ENCODE measurements at regions not wholly inside any gene's neighbourhood (a gene's known extent, or its start where the extent isn't known, plus 50 kb on each side); places are given as distances from the start of the nearest gene placed in this dataset.

DNA sequence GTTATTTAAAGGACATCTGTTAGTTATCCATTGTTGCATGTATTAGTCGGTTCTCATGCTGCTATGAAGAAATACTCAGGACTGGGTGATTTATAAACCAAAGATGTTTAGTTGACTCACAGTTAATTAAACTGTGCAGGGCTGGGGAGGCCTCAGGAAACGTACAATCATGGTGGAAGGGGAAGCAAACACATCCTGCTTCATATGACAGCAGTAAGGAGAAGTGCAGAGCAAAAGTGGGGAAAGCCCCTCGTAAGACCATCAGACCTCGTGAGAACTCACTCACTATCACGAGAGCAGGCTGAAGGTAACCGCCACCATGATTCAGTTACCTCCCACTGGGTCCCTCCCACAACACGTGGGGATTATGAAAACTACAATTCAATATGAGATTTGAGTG is 2064.1 kb downstream of the MAT2B start:
- Histone ChIP-seq H3K27me3 (ENCODE audit: control insufficient read depth, insufficient read depth, low read length) (no peaks in the 10 kb centered on the region), H3K27ac (ENCODE audit: low read length) (no peak overlapping the region), H3K4me3 (ENCODE audit: low read length) (no peak overlapping the region), H3K4me1 (ENCODE audit: control insufficient read depth, low read depth, low read length) (no peaks in the 10 kb centered on the region), H3K9me3 (ENCODE audit: control insufficient read depth, low read depth, low read length) (no peaks in the 10 kb centered on the region), H3K36me3 (ENCODE audit: control insufficient read depth, low read depth, low read length) (no peaks in the 10 kb centered on the region), H3K9ac (ENCODE audit: low read length) (no peak overlapping the region)

DNA sequence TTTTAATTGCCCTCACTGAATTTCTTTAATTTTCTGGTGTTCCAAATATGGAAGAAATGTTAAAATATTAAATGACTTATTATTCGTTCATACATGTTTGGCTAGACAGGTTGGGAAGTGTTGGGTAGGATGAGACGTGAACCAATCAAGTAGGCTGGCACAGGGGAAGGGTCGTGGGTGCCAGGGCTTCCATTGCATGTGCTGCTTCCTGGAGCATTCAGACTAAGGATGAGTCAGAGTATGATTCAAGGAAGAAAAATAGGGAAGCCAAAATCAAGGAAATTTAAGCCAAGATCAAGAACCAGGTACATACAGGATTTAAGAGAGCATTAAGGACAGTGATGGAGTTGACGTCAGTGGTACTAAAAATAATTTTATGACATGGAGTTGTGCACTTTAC is 2068.0 kb downstream of the MAT2B start:
- Histone ChIP-seq H3K27ac (ENCODE audit: low read length) (no peak overlapping the region), H3K4me3 (ENCODE audit: low read length) (no peak overlapping the region), H3K9me3 (ENCODE audit: control insufficient read depth, low read depth, low read length) (no peaks in the 10 kb centered on the region), H3K9ac (ENCODE audit: low read length) (no peak overlapping the region), H3K36me3 (ENCODE audit: control insufficient read depth, low read depth, low read length) (no peaks in the 10 kb centered on the region), H3K27me3 (ENCODE audit: control insufficient read depth, insufficient read depth, low read length) (no peaks in the 10 kb centered on the region), H3K4me1 (ENCODE audit: control insufficient read depth, low read depth, low read length) (no peaks in the 10 kb centered on the region)

DNA sequence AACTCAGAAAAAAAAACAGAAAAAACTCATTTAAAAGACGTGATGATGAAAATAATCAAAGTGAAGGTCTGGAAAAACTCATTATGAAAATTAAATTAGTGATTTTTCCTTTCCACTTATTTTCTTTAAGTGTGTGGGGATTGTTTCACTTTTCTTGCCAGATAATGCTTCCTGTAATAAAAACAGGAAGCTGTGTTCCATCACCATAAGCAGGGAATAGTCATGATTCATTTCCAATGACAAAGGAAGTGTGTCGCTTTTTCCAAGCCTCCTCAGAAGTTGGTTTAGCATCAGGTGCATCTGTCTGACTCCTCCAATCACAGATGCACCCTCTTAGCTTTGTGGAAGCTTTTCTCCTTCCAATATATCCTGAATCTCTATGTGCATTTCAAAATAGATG is 2068.7 kb downstream of the MAT2B start:
- Histone ChIP-seq H3K4me3 (ENCODE audit: low read length) (no peak overlapping the region), H3K27ac (ENCODE audit: low read length) (no peak overlapping the region), H3K4me1 (ENCODE audit: control insufficient read depth, low read depth, low read length) (no peaks in the 10 kb centered on the region), H3K27me3 (ENCODE audit: control insufficient read depth, insufficient read depth, low read length) (no peaks in the 10 kb centered on the region), H3K36me3 (ENCODE audit: control insufficient read depth, low read depth, low read length) (no peaks in the 10 kb centered on the region), H3K9ac (ENCODE audit: low read length) (no peak overlapping the region), H3K9me3 (ENCODE audit: control insufficient read depth, low read depth, low read length) (no peaks in the 10 kb centered on the region)

- H3K27ac ChIP-seq (ENCODE audit: low read length): no peak overlapping the region
- no peak overlapping the region for H3K9ac ChIP-seq (ENCODE audit: low read length)
- H3K9me3 ChIP-seq (ENCODE audit: control insufficient read depth, low read depth, low read length): no peaks in the 10 kb centered on the region
- no peaks in the 10 kb centered on the region for H3K27me3 ChIP-seq (ENCODE audit: control insufficient read depth, insufficient read depth, low read length)
- H3K36me3 ChIP-seq (ENCODE audit: control insufficient read depth, low read depth, low read length): no peaks in the 10 kb centered on the region
- no peaks in the 10 kb centered on the region for H3K4me1 ChIP-seq (ENCODE audit: control insufficient read depth, low read depth, low read length)
- no peak overlapping the region for H3K4me3 ChIP-seq (ENCODE audit: low read length)
These were observed 2071.4 kb downstream of the MAT2B start for GRCh38 chr5:165576678-165577275.

GRCh38 chr5:165579911-165580310 is 2074.5 kb downstream of the MAT2B start:
- no peak overlapping the region for H3K27ac ChIP-seq (ENCODE audit: low read length)
- H3K4me1 ChIP-seq (ENCODE audit: control insufficient read depth, low read depth, low read length): no peaks in the 10 kb centered on the region
- no peaks in the 10 kb centered on the region for H3K9me3 ChIP-seq (ENCODE audit: control insufficient read depth, low read depth, low read length)
- no peak overlapping the region for H3K9ac ChIP-seq (ENCODE audit: low read length)
- H3K36me3 ChIP-seq (ENCODE audit: control insufficient read depth, low read depth, low read length): no peaks in the 10 kb centered on the region
- no peaks in the 10 kb centered on the region for H3K27me3 ChIP-seq (ENCODE audit: control insufficient read depth, insufficient read depth, low read length)
- no peak overlapping the region for H3K4me3 ChIP-seq (ENCODE audit: low read length)

- Histone ChIP-seq H3K27ac (ENCODE audit: low read length) (no peak overlapping the region), H3K9me3 (ENCODE audit: control insufficient read depth, low read depth, low read length) (no peaks in the 10 kb centered on the region), H3K36me3 (ENCODE audit: control insufficient read depth, low read depth, low read length) (no peaks in the 10 kb centered on the region), H3K27me3 (ENCODE audit: control insufficient read depth, insufficient read depth, low read length) (no peaks in the 10 kb centered on the region), H3K9ac (ENCODE audit: low read length) (no peak overlapping the region), H3K4me1 (ENCODE audit: control insufficient read depth, low read depth, low read length) (peaks cover 4% of the 10 kb centered on the region), H3K4me3 (ENCODE audit: low read length) (no peak overlapping the region)
These were observed 2089.3 kb downstream of the MAT2B start for GRCh38 chr5:165594693-165595092.

DNA sequence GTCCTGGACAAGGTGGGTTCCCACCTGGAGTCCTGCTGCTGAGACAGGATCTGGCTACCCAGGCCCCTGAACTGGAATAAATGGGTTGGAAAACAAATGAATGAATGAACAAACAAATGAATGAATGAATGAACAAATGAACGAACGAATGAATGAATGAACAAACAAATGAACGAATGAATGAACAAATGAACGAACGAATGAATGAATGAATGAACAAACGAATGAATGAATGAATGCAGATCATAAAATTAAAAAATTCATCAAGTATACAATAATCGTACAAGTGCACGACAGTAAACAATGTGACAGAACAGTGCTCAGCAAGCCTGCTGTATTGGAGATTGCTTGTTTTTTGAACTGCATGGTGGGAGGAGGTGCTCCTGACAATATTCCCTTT is 2097.1 kb downstream of the MAT2B start:
- no peaks in the 10 kb centered on the region for H3K9me3 ChIP-seq (ENCODE audit: control insufficient read depth, low read depth, low read length)
- H3K9ac ChIP-seq (ENCODE audit: low read length): no peak overlapping the region
- no peaks in the 10 kb centered on the region for H3K36me3 ChIP-seq (ENCODE audit: control insufficient read depth, low read depth, low read length)
- no peaks in the 10 kb centered on the region for H3K27me3 ChIP-seq (ENCODE audit: control insufficient read depth, insufficient read depth, low read length)
- no peak overlapping the region for H3K4me3 ChIP-seq (ENCODE audit: low read length)
- no peak overlapping the region for H3K27ac ChIP-seq (ENCODE audit: low read length)
- no peaks in the 10 kb centered on the region for H3K4me1 ChIP-seq (ENCODE audit: control insufficient read depth, low read depth, low read length)

DNA sequence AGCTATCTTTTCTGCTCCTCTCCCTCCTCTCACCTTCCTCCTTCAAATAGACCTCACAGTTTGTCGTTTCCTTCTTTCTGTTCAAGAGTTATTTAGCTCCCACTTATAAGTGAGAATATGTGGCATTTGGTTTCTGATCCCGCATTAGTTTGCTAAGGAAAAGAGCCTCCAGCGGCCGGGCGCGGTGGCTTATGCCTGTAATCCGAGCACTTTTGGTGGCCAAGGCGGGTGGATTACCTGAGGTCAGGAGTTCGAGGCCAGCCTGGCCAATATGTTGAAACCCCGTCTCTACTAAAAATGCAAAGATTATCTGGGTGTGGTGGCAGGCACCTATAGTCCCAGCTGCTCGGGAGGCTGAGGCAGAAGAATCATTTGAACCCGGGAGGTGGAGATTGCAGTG is 2101.6 kb downstream of the MAT2B start:
- no peak overlapping the region for H3K9ac ChIP-seq (ENCODE audit: low read length)
- H3K36me3 ChIP-seq (ENCODE audit: control insufficient read depth, low read depth, low read length): no peaks in the 10 kb centered on the region
- no peaks in the 10 kb centered on the region for H3K27me3 ChIP-seq (ENCODE audit: control insufficient read depth, insufficient read depth, low read length)
- no peaks in the 10 kb centered on the region for H3K9me3 ChIP-seq (ENCODE audit: control insufficient read depth, low read depth, low read length)
- no peak overlapping the region for H3K4me3 ChIP-seq (ENCODE audit: low read length)
- H3K4me1 ChIP-seq (ENCODE audit: control insufficient read depth, low read depth, low read length): no peaks in the 10 kb centered on the region
- H3K27ac ChIP-seq (ENCODE audit: low read length): no peak overlapping the region

- H3K36me3 ChIP-seq (ENCODE audit: control insufficient read depth, low read depth, low read length): no peaks in the 10 kb centered on the region
- H3K9me3 ChIP-seq (ENCODE audit: control insufficient read depth, low read depth, low read length): no peaks in the 10 kb centered on the region
- H3K27ac ChIP-seq (ENCODE audit: low read length): no peak overlapping the region
- H3K27me3 ChIP-seq (ENCODE audit: control insufficient read depth, insufficient read depth, low read length): no peaks in the 10 kb centered on the region
- no peak overlapping the region for H3K9ac ChIP-seq (ENCODE audit: low read length)
- H3K4me3 ChIP-seq (ENCODE audit: low read length): no peak overlapping the region
- H3K4me1 ChIP-seq (ENCODE audit: control insufficient read depth, low read depth, low read length): no peaks in the 10 kb centered on the region
These were observed 2104.5 kb downstream of the MAT2B start for GRCh38 chr5:165609871-165610270.

DNA sequence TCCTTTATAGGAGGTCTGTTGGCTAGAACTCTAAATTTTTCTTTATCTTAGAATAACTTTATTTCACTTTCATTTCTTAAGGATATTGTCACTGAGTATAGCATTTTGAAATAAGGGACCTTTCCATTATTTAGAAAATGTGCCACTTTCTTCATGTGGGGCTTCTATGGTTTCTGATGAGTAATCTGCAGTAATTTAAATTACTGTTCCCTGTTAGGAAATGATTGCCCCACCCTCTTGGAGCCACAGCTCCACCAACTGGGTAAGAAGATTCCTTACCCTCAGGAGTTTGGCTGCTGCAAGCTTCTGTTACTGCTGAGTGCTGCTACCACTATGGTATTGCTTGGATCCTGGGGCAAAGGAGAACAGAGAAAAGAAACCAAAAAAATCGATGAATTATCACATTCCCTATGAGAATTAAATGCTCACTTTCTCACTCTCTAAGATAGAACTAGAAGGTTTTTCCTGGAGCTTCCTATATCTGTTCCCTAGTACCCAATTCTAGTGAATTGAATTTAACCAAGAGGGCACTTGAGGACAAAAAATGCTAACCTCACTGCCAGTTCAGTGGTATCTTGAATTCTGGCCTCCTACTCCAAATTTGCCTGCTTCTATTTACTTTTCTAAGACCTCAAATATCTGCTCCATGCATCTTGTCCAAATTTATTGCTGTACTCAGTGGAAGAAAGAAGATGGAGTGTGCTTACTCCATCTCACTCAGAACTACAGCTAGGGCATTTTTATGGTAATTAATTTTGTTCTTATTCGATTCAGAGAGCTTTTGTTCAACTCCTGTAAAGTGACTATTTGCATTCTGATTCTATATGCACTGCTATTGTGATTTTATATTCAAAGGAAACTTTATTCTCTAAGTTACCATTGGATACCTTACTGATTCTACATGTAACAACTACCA is 2111.3 kb downstream of the MAT2B start:
- Histone ChIP-seq H3K27me3 (ENCODE audit: control insufficient read depth, insufficient read depth, low read length) (no peaks in the 10 kb centered on the region), H3K4me1 (ENCODE audit: control insufficient read depth, low read depth, low read length) (peaks cover 16% of the 10 kb centered on the region), H3K9me3 (ENCODE audit: control insufficient read depth, low read depth, low read length) (no peaks in the 10 kb centered on the region), H3K9ac (ENCODE audit: low read length) (no peak overlapping the region), H3K27ac (ENCODE audit: low read length) (no peak overlapping the region), H3K36me3 (ENCODE audit: control insufficient read depth, low read depth, low read length) (no peaks in the 10 kb centered on the region), H3K4me3 (ENCODE audit: low read length) (no peak overlapping the region)

DNA sequence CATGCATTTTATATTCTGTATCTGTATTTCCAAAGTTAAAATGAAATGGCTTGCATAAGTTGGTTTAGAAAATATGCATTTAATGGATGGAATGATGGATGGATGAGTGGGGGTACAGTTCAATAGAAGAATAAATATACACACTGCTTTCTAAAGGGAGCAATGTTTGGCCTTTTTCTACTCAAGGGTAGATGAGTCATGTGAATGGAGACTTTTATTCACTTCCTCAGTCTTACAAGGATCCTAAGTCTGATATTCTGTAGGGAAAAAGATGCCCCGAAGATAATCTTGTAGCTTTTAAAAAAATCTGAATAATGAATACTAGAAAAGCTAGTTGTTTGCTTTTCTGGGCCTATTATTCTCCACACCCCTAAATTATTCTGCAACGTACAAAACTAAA is 2112.1 kb downstream of the MAT2B start:
- H3K36me3 ChIP-seq (ENCODE audit: control insufficient read depth, low read depth, low read length): no peaks in the 10 kb centered on the region
- H3K27ac ChIP-seq (ENCODE audit: low read length): no peak overlapping the region
- no peak overlapping the region for H3K9ac ChIP-seq (ENCODE audit: low read length)
- H3K4me1 ChIP-seq (ENCODE audit: control insufficient read depth, low read depth, low read length): peaks cover 16% of the 10 kb centered on the region
- H3K4me3 ChIP-seq (ENCODE audit: low read length): no peak overlapping the region
- no peaks in the 10 kb centered on the region for H3K9me3 ChIP-seq (ENCODE audit: control insufficient read depth, low read depth, low read length)
- H3K27me3 ChIP-seq (ENCODE audit: control insufficient read depth, insufficient read depth, low read length): no peaks in the 10 kb centered on the region

DNA sequence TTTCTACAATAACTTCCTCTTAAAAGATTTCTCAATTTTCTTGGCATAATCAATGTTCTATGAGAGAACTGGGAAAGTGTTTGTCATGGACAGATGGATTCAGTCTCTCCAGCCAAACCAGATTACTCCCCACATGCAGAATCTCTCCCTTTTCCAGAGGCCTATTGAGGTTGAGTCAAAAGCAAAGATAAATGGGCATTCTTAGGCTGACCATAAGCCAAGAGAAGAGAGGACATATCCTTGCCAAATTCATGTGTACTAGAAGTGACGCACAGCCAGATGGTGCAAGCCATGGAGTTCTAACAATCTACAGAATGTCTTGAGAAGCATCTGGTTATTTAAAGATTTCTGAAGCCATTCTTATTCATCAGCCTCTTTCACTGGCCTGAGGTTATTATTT is 2115.0 kb downstream of the MAT2B start:
- Histone ChIP-seq H3K27ac (ENCODE audit: low read length) (no peak overlapping the region), H3K9me3 (ENCODE audit: control insufficient read depth, low read depth, low read length) (no peaks in the 10 kb centered on the region), H3K27me3 (ENCODE audit: control insufficient read depth, insufficient read depth, low read length) (no peaks in the 10 kb centered on the region), H3K4me3 (ENCODE audit: low read length) (no peak overlapping the region), H3K36me3 (ENCODE audit: control insufficient read depth, low read depth, low read length) (no peaks in the 10 kb centered on the region), H3K9ac (ENCODE audit: low read length) (no peak overlapping the region), H3K4me1 (ENCODE audit: control insufficient read depth, low read depth, low read length) (peaks cover 16% of the 10 kb centered on the region)
